Transverse colon (tissue), 4 donors: ENCODE measurements at regions not wholly inside any gene's neighbourhood (a gene's known extent, or its start where the extent isn't known, plus 50 kb on each side); places are given as distances from the start of the nearest gene placed in this dataset.

Experiments used
- DNase-seq: peaks from one replicate; pipeline ENCODE4 v3.0.0-alpha.2; 2019
- H3K27ac ChIP-seq, 4 donors: fragments of 200-600 bp; sonication (generic); 2 replicates each; pipeline ENCODE4 v1.5.1; 2016 to 2018; ENCODE audit warnings: inconsistent platforms in 4 of 4
- H3K27me3 ChIP-seq: fragments of 200-600 bp; sonication (generic); 2 replicates; pipeline ENCODE4 v1.5.1; 2017; ENCODE audit warnings: inconsistent platforms
- H3K36me3 ChIP-seq, 4 donors: fragments of 200-600 bp; sonication (generic); 2 replicates each; pipeline ENCODE4 v1.5.1; 2017 to 2019; ENCODE audit warnings: inconsistent platforms in 4 of 4
- H3K4me1 ChIP-seq, 4 donors: fragments of 200-600 bp; sonication (generic); 2 replicates each; pipeline ENCODE4 v1.5.1; 2017 to 2020; ENCODE audit warnings: inconsistent platforms in 4 of 4
- H3K4me3 ChIP-seq, 4 donors: fragments of 200-600 bp; sonication (generic); 1 replicate in 1 of 4; 2 replicates in 3 of 4; pipeline versions ENCODE4 v1.5.1 to v1.6.1; 2017 to 2019; ENCODE audit warnings: inconsistent platforms in 4 of 4
- H3K9me3 ChIP-seq, 2 donors: fragments of 200-600 bp; sonication (generic); 2 replicates each; pipeline ENCODE4 v1.5.1; 2017 to 2019; ENCODE audit warnings: inconsistent platforms in 2 of 2
- CTCF ChIP-seq, 5 experiments: fragments of 200-600 bp in 3 of 5; fragments of 450-650 bp in 2 of 5; sonication (generic) in 3 of 5; IDR thresholded peaks; 1 replicate in 2 of 5; 2 replicates in 3 of 5; pipeline ENCODE4 v1.5.1; 2016 to 2017; ENCODE audit warnings: antibody characterized with exemption in 5 of 5, inconsistent platforms in 3 of 5, mild to moderate bottlenecking in 2 of 5, moderate library complexity in 1 of 5
- EP300 ChIP-seq: sonication (generic); formaldehyde crosslinking; IDR thresholded peaks from one replicate; pipeline ENCODE4 v1.6.1; 2017; ENCODE audit warnings: antibody characterized with exemption, low read depth
- POLR2A ChIP-seq: fragments of 450-650 bp; IDR thresholded peaks from one replicate; pipeline ENCODE4 v1.6.1; 2016; ENCODE audit warnings: antibody characterized with exemption, mild to moderate bottlenecking, moderate library complexity
- POLR2AphosphoS5 ChIP-seq, 3 donors: sonication (generic); formaldehyde crosslinking; IDR thresholded peaks; one replicate each; pipeline ENCODE4 v1.6.1; 2016; ENCODE audit warnings: antibody characterized with exemption in 3 of 3
- WGBS, 2 donors: methylation state at CpG; one replicate each; pipeline ENCODE4 v1.1.5; 2018; ENCODE audit warnings: low coverage in 1 of 2; 5-methylcytosine and 5-hydroxymethylcytosine counted together
- in situ Hi-C, 4 donors: fragments of 200-750 bp; cut with MboI; loops; one replicate each; pipeline versions ENCODE4 v1.15.0 to v1.15.1; 2017; ENCODE audit warnings: low sequenced_read_pairs in 3 of 4, low pct_ligation_motif_present in 1 of 4, low pct_unique_long_range_greater_than_20kb in 1 of 4
- intact Hi-C: fragments of 100-400 bp; cut with DNase I; formaldehyde crosslinking; loops from one replicate; pipeline ENCODE4 v1.15.1; 2023; ENCODE audit warnings: low total_unique reads

- Histone ChIP-seq H3K4me3 (no peak overlapping the region), H3K27ac (no peak overlapping the region), H3K4me1 (no peaks in the 10 kb centered on the region), H3K36me3 (no peaks in the 10 kb centered on the region), H3K9me3 (no peaks in the 10 kb centered on the region), H3K27me3 (no peaks in the 10 kb centered on the region)
- intact Hi-C loops (no loop called here), in situ Hi-C loops (no loop called here)
- DNase-seq: no peak
- 57 to 71% methylated on average over 3 of the region's 3 CpGs for WGBS, 2 donors
- TF ChIP-seq CTCF (IDR thresholded peaks at IDR 0.05): no peak
- no peak for TF ChIP-seq POLR2AphosphoS5 (IDR thresholded peaks at IDR 0.05)
- no peak for TF ChIP-seq EP300
- no peak for TF ChIP-seq POLR2A
These were observed 241.0 kb upstream of the ACVR2A start for GRCh38 chr2:147603876-147604275.

GRCh38 chr2:147603447-147603846 is 241.4 kb upstream of the ACVR2A start:
- 100% methylated on average over 1 of the region's 1 CpG for WGBS, 2 donors
- H3K27me3 ChIP-seq: no peaks in the 10 kb centered on the region
- TF ChIP-seq CTCF (IDR thresholded peaks at IDR 0.05) (no peak), POLR2AphosphoS5 (IDR thresholded peaks at IDR 0.05) (no peak), EP300 (no peak), POLR2A (no peak)
- H3K27ac ChIP-seq: no peak overlapping the region
- in situ Hi-C loops: no loop called here
- no peaks in the 10 kb centered on the region for H3K36me3 ChIP-seq
- H3K4me1 ChIP-seq: no peaks in the 10 kb centered on the region
- no peaks in the 10 kb centered on the region for H3K9me3 ChIP-seq
- intact Hi-C loops: no loop called here
- H3K4me3 ChIP-seq: no peak overlapping the region
- no peak for DNase-seq

- WGBS, 2 donors: 62 to 72% methylated on average over 5 of the region's 5 CpGs
- intact Hi-C loops (no loop called here), in situ Hi-C loops (no loop called here)
- Histone ChIP-seq H3K9me3 (no peaks in the 10 kb centered on the region), H3K27ac (no peak overlapping the region), H3K27me3 (no peaks in the 10 kb centered on the region), H3K36me3 (no peaks in the 10 kb centered on the region), H3K4me3 (no peak overlapping the region), H3K4me1 (peaks cover 0 to 5% (median 0%) of the 10 kb centered on the region in 4 donors)
- DNase-seq: no peak
- no peak for TF ChIP-seq EP300
- no peak for TF ChIP-seq CTCF (IDR thresholded peaks at IDR 0.05)
- no peak for TF ChIP-seq POLR2A
- TF ChIP-seq POLR2AphosphoS5 (IDR thresholded peaks at IDR 0.05): no peak
These were observed 244.2 kb upstream of the ACVR2A start for GRCh38 chr2:147600646-147601045.

- Histone ChIP-seq H3K9me3 (no peaks in the 10 kb centered on the region), H3K27me3 (no peaks in the 10 kb centered on the region), H3K36me3 (no peaks in the 10 kb centered on the region), H3K4me3 (no peak overlapping the region), H3K4me1 (peaks cover 0 to 10% (median 3%) of the 10 kb centered on the region in 4 donors), H3K27ac (no peak overlapping the region)
- WGBS, 2 donors: 79 to 87% methylated on average over 5 to 7 of the region's 7 CpGs
- intact Hi-C loops: no loop called here
- no peak for DNase-seq
- no peak for TF ChIP-seq POLR2A
- TF ChIP-seq POLR2AphosphoS5 (IDR thresholded peaks at IDR 0.05): no peak
- TF ChIP-seq CTCF (IDR thresholded peaks at IDR 0.05): no peak
- no peak for TF ChIP-seq EP300
- in situ Hi-C loops: no loop called here
These were observed 244.6 kb upstream of the ACVR2A start for GRCh38 chr2:147600223-147600622.
